ENCODE measurements at regions not wholly inside any gene's neighbourhood (a gene's known extent, or its start where the extent isn't known, plus 50 kb on each side); places are given as distances from the start of the nearest gene placed in this dataset.

GRCh38 chr15:47402829-47403228, 314.5 kb upstream of the SEMA6D start:
- Mint-ChIP-seq H3K36me3 (no peaks in the 10 kb centered on the region), H3K27ac (no peak overlapping the region), H3K27me3 (peaks cover 0 to 19% (median 4%) of the 10 kb centered on the region in 5 donors), H3K4me1 (no peaks in the 10 kb centered on the region), H3K9me3 (peaks cover 0 to 4% (median 0%) of the 10 kb centered on the region in 9 donors), H3K4me3 (no peak overlapping the region)
- POLR2A ChIA-PET, result no interaction called here
- ATAC-seq, result no peak
- DNase-seq, result no peak

DNA sequence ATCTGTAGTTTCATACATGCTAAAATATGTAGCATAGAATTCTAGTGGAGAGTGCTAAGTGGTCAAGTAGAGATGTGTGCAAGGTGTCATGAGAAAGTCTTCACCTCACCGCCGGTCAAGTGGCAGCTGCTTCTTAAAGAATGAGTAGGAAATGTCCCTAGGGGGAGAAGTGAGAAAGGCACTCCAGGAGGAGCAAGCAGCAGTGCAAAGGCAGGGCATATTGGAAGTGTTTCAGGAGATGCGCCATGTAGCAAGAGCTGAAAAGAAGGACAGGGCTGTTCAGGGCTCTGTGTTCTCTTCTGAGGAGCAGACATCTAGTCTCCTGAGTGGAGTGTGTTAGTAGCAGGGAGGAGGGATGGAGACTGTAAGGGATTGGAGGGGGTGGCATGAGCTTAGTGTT, 312.4 kb upstream of the SEMA6D start:
- H3K4me3 Mint-ChIP-seq, result no peak overlapping the region
- no peaks in the 10 kb centered on the region for H3K4me1 Mint-ChIP-seq
- H3K27ac Mint-ChIP-seq, result no peak overlapping the region
- DNase-seq (no peak), ATAC-seq (no peak)
- peaks cover 0 to 15% (median 4%) of the 10 kb centered on the region in 5 donors for H3K27me3 Mint-ChIP-seq
- POLR2A ChIA-PET, result no interaction called here
- no peaks in the 10 kb centered on the region for H3K36me3 Mint-ChIP-seq
- H3K9me3 Mint-ChIP-seq, result peaks cover 0 to 2% (median 0%) of the 10 kb centered on the region in 9 donors

DNA sequence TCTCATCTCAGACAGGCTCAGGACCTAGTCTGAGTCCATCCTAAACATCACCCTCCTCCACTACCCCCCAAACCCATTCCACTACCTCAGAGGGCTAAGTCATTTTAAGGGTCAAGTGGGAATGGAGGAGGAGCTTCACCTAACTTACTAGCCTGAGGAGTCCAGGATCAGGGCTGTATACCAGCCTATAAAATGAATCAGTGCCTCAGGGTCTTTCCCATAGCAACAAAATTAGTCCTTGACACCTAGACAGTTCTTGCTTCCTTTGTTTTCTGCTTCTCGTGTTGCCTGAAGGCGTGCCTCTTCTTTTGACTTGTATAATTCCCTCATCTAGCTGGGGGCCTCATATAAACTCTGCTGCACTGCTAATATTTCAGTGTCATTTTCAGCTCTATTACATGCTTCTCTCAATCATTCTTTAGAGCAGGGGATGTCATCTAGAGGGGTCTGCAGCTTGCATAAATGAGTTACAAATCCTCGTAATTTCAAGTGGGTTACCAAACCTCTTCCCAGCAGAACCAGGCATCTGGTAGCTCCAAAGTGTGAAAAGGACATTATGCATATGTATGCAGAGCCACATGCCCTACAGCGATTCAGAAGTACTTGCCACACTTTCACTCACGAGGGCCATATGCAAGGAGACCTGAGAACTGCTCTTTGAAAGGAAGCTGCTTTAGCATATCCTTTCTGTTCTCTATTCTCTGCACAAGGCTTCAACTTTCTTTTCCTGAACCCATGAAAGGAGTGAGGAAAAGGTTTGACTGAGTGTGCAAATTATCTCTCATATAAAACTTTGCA, 311.7 kb upstream of the SEMA6D start:
- POLR2A ChIA-PET, result no interaction called here
- ATAC-seq, result no peak
- Mint-ChIP-seq H3K4me3 (no peak overlapping the region), H3K27ac (no peak overlapping the region), H3K4me1 (no peaks in the 10 kb centered on the region), H3K9me3 (peaks cover 0 to 2% (median 0%) of the 10 kb centered on the region in 9 donors), H3K36me3 (no peaks in the 10 kb centered on the region), H3K27me3 (peaks cover 0 to 15% (median 4%) of the 10 kb centered on the region in 5 donors)
- no peak for DNase-seq

- POLR2A ChIA-PET, result no interaction called here
- DNase-seq (no peak), ATAC-seq (no peak)
- H3K4me1 Mint-ChIP-seq, result no peaks in the 10 kb centered on the region
- peaks cover 0 to 11% (median 0%) of the 10 kb centered on the region in 5 donors for H3K27me3 Mint-ChIP-seq
- no peaks in the 10 kb centered on the region for H3K36me3 Mint-ChIP-seq
- no peaks in the 10 kb centered on the region for H3K9me3 Mint-ChIP-seq
- H3K4me3 Mint-ChIP-seq, result no peak overlapping the region
- no peak overlapping the region for H3K27ac Mint-ChIP-seq
Measured at GRCh38 chr15:47407692-47408091, 309.6 kb upstream of the SEMA6D start.

DNA sequence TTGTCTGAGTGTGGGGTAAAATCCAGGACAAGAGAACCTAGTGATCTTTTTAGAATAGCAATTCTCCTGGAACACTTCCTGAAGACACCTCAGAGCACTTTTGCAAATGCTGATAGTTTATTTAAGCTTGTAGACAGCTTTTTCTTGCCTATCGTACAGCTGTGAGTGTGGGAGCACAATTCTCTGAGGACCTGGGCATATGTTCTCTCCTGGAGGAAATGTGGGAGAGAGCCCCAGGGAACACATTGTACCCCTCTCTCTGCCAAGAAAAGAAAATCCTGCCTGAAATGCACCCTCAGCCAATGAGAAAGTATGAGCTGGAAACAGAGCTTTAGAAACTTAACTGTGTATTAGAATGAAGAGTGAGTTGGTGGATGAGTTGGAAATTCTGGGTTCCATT, 308.3 kb upstream of the SEMA6D start:
- no peaks in the 10 kb centered on the region for H3K9me3 Mint-ChIP-seq
- H3K36me3 Mint-ChIP-seq, result no peaks in the 10 kb centered on the region

GRCh38 chr15:47409600-47409999, 307.7 kb upstream of the SEMA6D start:
- POLR2A ChIA-PET, result no interaction called here
- H3K4me3 Mint-ChIP-seq, result no peak overlapping the region
- H3K4me1 Mint-ChIP-seq, result no peaks in the 10 kb centered on the region
- H3K36me3 Mint-ChIP-seq, result no peaks in the 10 kb centered on the region
- peaks cover 0 to 4% (median 0%) of the 10 kb centered on the region in 5 donors for H3K27me3 Mint-ChIP-seq
- H3K27ac Mint-ChIP-seq, result no peak overlapping the region
- H3K9me3 Mint-ChIP-seq, result no peaks in the 10 kb centered on the region
- ATAC-seq (no peak), DNase-seq (no peak)

More for the DNA sequence above, 308.3 kb upstream of the SEMA6D start:
- Mint-ChIP-seq H3K4me1 (no peaks in the 10 kb centered on the region), H3K4me3 (no peak overlapping the region), H3K27ac (no peak overlapping the region), H3K27me3 (peaks cover 0 to 4% (median 0%) of the 10 kb centered on the region in 5 donors)
- POLR2A ChIA-PET, result no interaction called here
- ATAC-seq (no peak), DNase-seq (no peak)

DNA sequence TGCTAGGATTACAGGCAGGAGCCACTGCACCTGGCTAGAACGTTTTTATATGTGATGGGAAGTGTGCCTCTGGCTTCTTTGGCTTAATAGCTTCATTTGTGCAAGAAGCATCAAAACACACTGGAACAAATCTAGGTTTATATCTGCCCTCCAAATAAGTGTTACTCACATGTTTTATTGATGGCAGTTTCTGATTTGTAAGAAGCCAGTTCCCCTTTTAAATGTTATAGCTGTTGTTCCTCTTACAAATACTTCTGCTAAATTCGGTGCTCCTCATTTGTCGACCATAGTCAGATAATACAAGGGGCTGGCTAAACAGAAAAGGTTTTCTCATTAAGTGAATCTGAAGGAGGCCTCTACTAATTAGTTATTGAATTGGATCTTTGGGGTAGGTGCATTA, 307.1 kb upstream of the SEMA6D start:
- no peaks in the 10 kb centered on the region for H3K4me1 Mint-ChIP-seq
- H3K9me3 Mint-ChIP-seq, result no peaks in the 10 kb centered on the region
- no peak overlapping the region for H3K4me3 Mint-ChIP-seq
- H3K36me3 Mint-ChIP-seq, result no peaks in the 10 kb centered on the region
- DNase-seq (no peak), ATAC-seq (no peak)
- POLR2A ChIA-PET, result no interaction called here
- H3K27me3 Mint-ChIP-seq, result peaks cover 0 to under 1% (median 0%) of the 10 kb centered on the region in 5 donors
- H3K27ac Mint-ChIP-seq, result no peak overlapping the region

DNA sequence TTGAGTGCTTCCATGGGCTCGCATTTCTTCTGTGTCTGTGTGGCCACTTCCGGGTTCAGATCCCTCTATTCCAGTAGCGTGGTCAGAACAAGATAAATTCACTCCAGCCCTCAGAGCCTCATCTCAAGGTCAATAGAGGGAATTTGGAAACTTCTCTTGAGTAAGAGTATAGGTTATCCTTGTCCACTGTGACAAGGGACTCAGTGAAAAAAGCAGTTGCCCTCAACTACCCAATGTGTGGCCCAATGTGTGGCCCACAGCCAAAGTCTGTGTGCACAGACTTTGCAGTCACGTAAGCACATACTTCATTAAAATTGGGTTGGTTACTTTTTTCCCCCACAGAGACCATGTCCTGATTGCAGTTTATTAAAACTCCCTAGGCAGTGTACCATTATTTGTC, 305.6 kb upstream of the SEMA6D start:
- DNase-seq (no peak), ATAC-seq (no peak)
- Mint-ChIP-seq H3K27me3 (peaks cover 0 to 6% (median 0%) of the 10 kb centered on the region in 5 donors), H3K9me3 (no peaks in the 10 kb centered on the region), H3K27ac (no peak overlapping the region), H3K4me3 (no peak overlapping the region), H3K4me1 (no peaks in the 10 kb centered on the region), H3K36me3 (no peaks in the 10 kb centered on the region)
- POLR2A ChIA-PET, result no interaction called here

GRCh38 chr15:47412136-47412535, 305.2 kb upstream of the SEMA6D start:
- POLR2A ChIA-PET, result no interaction called here
- H3K27ac Mint-ChIP-seq, result no peak overlapping the region
- H3K36me3 Mint-ChIP-seq, result no peaks in the 10 kb centered on the region
- no peak for DNase-seq
- H3K9me3 Mint-ChIP-seq, result no peaks in the 10 kb centered on the region
- no peak overlapping the region for H3K4me3 Mint-ChIP-seq
- no peak for ATAC-seq
- no peaks in the 10 kb centered on the region for H3K4me1 Mint-ChIP-seq
- peaks cover 0 to 6% (median 0%) of the 10 kb centered on the region in 5 donors for H3K27me3 Mint-ChIP-seq

DNA sequence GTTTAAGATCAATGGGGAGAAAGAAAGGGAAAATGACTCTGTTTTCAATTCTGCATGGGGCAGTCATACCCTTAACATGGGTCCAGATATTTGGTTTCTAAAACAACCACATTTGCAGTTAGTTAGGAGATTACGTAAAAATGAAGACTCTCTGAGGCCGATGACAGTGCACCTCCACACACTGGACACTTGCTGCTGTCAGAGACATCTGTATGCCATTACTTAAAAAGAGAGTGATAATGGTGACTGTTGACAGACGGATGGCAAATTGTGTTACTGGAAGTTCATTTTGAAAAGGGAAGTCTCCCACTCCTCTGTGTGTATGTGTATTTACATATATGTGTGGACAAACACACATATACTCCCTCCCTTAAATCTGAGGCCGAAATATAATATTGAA, 304.5 kb upstream of the SEMA6D start:
- Mint-ChIP-seq H3K27ac (no peak overlapping the region), H3K9me3 (no peaks in the 10 kb centered on the region), H3K27me3 (peaks cover 0 to 6% (median 0%) of the 10 kb centered on the region in 5 donors), H3K4me1 (no peaks in the 10 kb centered on the region), H3K36me3 (no peaks in the 10 kb centered on the region), H3K4me3 (no peak overlapping the region)
- DNase-seq (no peak), ATAC-seq (no peak)
- POLR2A ChIA-PET, result no interaction called here

DNA sequence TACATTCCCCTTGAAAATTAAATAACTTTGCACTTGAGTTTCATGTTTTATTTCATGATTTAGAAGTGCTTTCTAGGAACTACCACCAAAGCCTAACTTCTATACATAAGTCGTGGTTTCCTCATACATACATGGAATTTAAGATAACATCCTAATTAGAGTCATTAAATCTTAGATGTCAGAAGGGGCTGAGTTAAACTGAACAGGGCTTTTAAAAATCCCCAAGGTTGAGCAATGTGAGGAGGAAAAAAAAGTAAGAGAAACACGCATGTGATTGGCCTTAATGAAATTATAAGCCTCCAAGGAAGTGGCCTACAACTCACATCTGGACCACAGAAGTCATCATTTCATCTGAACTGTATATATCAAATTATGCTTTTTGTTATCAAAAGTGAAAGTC, 303.1 kb upstream of the SEMA6D start:
- Mint-ChIP-seq H3K36me3 (no peaks in the 10 kb centered on the region), H3K27ac (no peak overlapping the region), H3K27me3 (peaks cover 0 to 6% (median 0%) of the 10 kb centered on the region in 5 donors), H3K4me3 (no peak overlapping the region), H3K4me1 (no peaks in the 10 kb centered on the region), H3K9me3 (no peaks in the 10 kb centered on the region)
- POLR2A ChIA-PET, result no interaction called here
- ATAC-seq, result no peak
- DNase-seq, result no peak

GRCh38 chr15:47415539-47415971, 301.8 kb upstream of the SEMA6D start:
- ATAC-seq (no peak), DNase-seq (no peak)
- Mint-ChIP-seq H3K4me1 (no peaks in the 10 kb centered on the region), H3K9me3 (no peaks in the 10 kb centered on the region), H3K4me3 (no peak overlapping the region), H3K27ac (no peak overlapping the region), H3K36me3 (no peaks in the 10 kb centered on the region), H3K27me3 (peaks cover 0 to 6% (median 0%) of the 10 kb centered on the region in 5 donors)
- POLR2A ChIA-PET, result no interaction called here

DNA sequence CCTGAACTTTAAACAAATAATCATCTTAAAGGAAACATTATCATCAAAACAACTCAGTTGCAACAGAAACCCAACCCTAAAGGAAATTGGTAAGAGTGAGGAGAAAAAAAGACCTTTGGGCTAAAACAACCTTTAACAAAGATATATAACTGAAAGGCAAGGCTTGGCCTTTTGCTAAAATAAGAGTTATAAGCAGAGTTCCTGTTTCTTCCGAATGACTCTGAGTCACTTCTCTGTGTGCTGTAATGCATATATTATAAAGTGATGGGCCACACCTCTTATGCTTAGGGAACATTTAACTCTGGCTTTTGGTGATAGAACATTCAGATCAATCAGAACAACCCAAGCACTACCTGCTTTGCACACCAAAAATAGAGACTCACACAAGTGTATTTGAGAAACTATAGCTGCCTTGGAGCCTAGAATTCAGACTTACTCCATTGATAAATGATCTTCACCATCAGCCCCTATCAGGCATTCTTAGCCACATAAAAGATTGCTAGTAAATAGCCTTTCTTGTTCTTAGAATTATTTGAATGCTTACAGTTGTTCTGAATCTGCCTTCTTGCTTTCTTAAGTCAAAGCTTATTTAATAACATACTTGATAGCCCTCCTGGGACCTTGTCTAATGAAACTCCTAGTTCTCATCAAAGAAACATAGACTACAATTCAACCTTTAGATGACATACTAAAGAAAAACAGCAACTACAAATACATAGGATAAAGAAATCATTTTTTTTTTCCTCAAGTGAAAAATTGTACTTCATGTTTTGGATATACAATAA, 294.2 kb upstream of the SEMA6D start:
- Mint-ChIP-seq H3K9me3 (peaks cover 0 to 3% (median 0%) of the 10 kb centered on the region in 9 donors), H3K27ac (no peak overlapping the region), H3K27me3 (peaks cover 0 to 8% (median 3%) of the 10 kb centered on the region in 5 donors), H3K4me1 (peaks cover 0 to 1% (median 0%) of the 10 kb centered on the region in 4 donors), H3K4me3 (no peak overlapping the region), H3K36me3 (no peaks in the 10 kb centered on the region)
- DNase-seq (no peak), ATAC-seq (no peak)
- POLR2A ChIA-PET, result no interaction called here

All from naive thymus-derived CD8-positive, alpha-beta T cell (primary cell).